ENCODE measurements at regions not wholly inside any gene's neighbourhood (a gene's known extent, or its start where the extent isn't known, plus 50 kb on each side); places are given as distances from the start of the nearest gene placed in this dataset.
"Not testable (repeated sequence)": the region's sequence is repeated elsewhere in the genome, so short reads cannot be mapped to it uniquely, and the experiment has no call there.

- FAIRE-seq (no peak), DNase-seq (ENCODE audit: insufficient read length) (no peak)
- no peak for TF ChIP-seq POLR2A (IDR thresholded peaks at IDR 0.05; ENCODE audit: low read depth, low read length)
- TF ChIP-seq TAF1 (IDR thresholded peaks at IDR 0.05; ENCODE audit: borderline replicate concordance, low read depth, low read length) = no peak
- no peak for TF ChIP-seq POLR2AphosphoS5 (IDR thresholded peaks at IDR 0.05; ENCODE audit: low read depth, low read length)
Observed at GRCh38 chr4:20172070-20172760, 79.5 kb upstream of the SLIT2 start.

GRCh38 chr4:20166544-20166943, 85.2 kb upstream of the SLIT2 start:
- no peak for DNase-seq (ENCODE audit: insufficient read length)
- TF ChIP-seq POLR2AphosphoS5 (IDR thresholded peaks at IDR 0.05; ENCODE audit: low read depth, low read length) = no peak
- no peak for TF ChIP-seq POLR2A (IDR thresholded peaks at IDR 0.05; ENCODE audit: low read depth, low read length)
- TF ChIP-seq TAF1 (IDR thresholded peaks at IDR 0.05; ENCODE audit: borderline replicate concordance, low read depth, low read length) = no peak
- no peak for FAIRE-seq

DNA sequence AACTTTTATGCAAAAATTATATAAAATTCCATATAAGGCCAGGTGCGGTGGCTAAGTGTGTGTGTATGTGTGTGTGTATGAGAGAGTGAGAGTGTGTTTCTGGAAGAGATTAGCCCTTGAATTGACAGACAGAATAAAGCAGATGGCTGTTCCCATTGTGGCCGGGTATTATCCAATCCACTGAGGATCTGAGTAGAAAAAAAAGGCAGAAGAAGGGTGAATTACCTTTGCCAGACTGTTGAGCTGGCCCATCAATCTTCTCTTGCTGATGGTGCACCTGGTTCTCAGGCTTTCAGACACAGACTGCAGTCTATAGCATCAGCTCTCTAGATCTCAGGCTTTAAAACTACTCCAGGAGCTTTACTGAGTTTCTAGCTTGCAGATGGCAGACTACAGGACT, 92.2 kb upstream of the SLIT2 start:
- TF ChIP-seq POLR2AphosphoS5 (IDR thresholded peaks at IDR 0.05; ENCODE audit: low read depth, low read length) = no peak
- no peak for TF ChIP-seq TAF1 (IDR thresholded peaks at IDR 0.05; ENCODE audit: borderline replicate concordance, low read depth, low read length)
- TF ChIP-seq POLR2A (IDR thresholded peaks at IDR 0.05; ENCODE audit: low read depth, low read length) = no peak
- DNase-seq (ENCODE audit: insufficient read length) (no peak), FAIRE-seq (no peak)

GRCh38 chr4:20158195-20158594, 93.5 kb upstream of the SLIT2 start:
- DNase-seq (ENCODE audit: insufficient read length) (no peak), FAIRE-seq (no peak)
- TF ChIP-seq POLR2AphosphoS5 (IDR thresholded peaks at IDR 0.05; ENCODE audit: low read depth, low read length) (no peak), TAF1 (IDR thresholded peaks at IDR 0.05; ENCODE audit: borderline replicate concordance, low read depth, low read length) (no peak), POLR2A (IDR thresholded peaks at IDR 0.05; ENCODE audit: low read depth, low read length) (no peak)

DNA sequence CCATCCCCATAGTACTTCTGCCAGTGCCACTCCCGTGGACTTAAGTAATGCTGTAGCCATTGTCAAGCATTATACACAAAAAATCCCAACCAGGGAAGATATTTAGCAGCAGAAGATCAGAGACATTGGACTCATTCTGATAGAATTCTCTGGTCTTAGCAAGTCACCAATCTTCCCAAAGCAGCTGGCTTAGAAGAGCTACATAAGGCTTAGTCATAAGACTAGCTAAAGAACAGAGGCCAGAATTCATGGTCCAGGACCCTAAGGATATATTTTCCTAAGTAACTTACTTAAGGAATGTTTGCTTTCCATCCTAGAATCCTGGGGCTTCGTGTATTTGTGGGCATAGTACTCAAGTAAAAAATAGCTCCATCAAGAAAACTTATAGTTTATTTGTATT, 100.3 kb upstream of the SLIT2 start:
- TF ChIP-seq TAF1 (IDR thresholded peaks at IDR 0.05; ENCODE audit: borderline replicate concordance, low read depth, low read length) (no peak), POLR2AphosphoS5 (IDR thresholded peaks at IDR 0.05; ENCODE audit: low read depth, low read length) (no peak), POLR2A (IDR thresholded peaks at IDR 0.05; ENCODE audit: low read depth, low read length) (no peak)
- FAIRE-seq = no peak
- no peak for DNase-seq (ENCODE audit: insufficient read length)

DNA sequence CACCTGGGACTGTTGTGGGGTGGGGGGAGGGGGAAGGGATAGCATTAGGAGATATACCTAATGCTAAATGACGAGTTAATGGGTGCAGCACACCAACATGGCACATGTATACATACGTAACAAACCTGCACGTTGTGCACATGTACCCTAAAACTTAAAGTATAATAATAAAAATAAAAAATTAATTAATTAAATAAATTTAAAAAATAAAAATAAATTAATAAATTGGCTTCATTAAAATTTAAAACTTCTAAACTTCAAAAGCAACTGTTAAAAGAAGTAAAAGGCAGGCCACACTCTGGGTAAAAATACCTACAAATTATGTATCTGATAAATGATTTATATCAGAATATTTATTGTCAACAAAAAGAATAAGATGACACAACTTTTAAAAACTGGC, 102.6 kb upstream of the SLIT2 start:
- not testable (repeated sequence) for FAIRE-seq

GRCh38 chr4:20137176-20137575, 114.5 kb upstream of the SLIT2 start:
- no peak for TF ChIP-seq POLR2A (IDR thresholded peaks at IDR 0.05; ENCODE audit: low read depth, low read length)
- TF ChIP-seq POLR2AphosphoS5 (IDR thresholded peaks at IDR 0.05; ENCODE audit: low read depth, low read length) = no peak
- no peak for TF ChIP-seq TAF1 (IDR thresholded peaks at IDR 0.05; ENCODE audit: borderline replicate concordance, low read depth, low read length)
- DNase-seq (ENCODE audit: insufficient read length) (no peak), FAIRE-seq (no peak)

More for the DNA sequence above, 102.6 kb upstream of the SLIT2 start:
- not testable (repeated sequence) for DNase-seq (ENCODE audit: insufficient read length)

DNA sequence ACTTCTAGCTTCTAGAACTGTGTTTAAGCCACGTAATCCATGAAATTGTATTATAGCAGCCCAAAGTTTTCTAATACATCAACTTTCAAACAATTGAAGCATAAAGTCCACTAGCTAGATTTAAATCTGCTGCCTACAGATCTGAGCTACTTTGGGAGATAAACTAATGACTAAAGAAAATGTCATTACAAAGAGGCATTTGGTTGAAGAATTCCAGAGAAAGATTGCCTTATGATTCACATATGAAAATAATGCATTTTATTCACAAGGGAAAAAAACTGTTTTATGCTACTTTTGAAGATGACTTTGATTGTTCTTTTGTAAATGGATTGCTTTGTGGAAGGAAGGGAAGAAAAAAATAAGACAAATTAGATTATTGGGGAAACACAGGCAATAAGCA, 124.1 kb upstream of the SLIT2 start:
- TF ChIP-seq POLR2A (IDR thresholded peaks at IDR 0.05; ENCODE audit: low read depth, low read length) (no peak), POLR2AphosphoS5 (IDR thresholded peaks at IDR 0.05; ENCODE audit: low read depth, low read length) (no peak), TAF1 (IDR thresholded peaks at IDR 0.05; ENCODE audit: borderline replicate concordance, low read depth, low read length) (no peak)
- FAIRE-seq = no peak
- no peak for DNase-seq (ENCODE audit: insufficient read length)

- DNase-seq (ENCODE audit: insufficient read length) (no peak), FAIRE-seq (no peak)
Observed at GRCh38 chr4:20126906-20127305, 124.8 kb upstream of the SLIT2 start.

DNA sequence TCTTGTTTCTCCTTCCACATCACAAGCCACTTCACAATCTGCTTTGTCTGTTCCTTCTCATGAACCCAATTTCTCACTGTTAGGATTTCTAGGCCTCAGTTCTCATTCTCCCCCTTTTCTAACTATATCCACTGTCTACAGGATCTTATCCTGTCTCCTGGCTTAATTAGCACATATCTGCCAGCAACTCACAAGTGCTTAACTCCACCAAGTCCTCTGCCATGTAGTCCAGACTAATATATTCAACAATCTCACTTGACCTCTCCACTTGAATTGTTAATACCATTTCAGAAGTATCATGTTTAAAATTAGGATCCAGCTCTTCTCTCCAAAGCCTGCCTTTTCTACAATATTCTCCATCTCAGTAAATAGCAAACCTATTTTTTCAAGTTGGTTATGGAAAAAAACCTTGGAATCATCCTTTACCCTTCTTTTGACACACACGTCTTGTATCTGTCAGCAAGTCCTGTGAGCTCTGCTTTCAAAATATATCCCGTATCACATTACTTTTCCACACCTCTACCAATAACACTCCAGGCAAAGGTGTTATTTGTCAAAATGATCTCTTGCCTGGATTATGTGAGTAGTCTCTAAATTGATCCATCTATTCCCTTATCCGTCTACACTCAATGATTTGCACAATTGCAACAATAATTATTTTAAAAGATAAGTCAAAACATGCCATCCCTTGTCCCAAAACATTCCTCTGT, 127.2 kb upstream of the SLIT2 start:
- no peak for TF ChIP-seq POLR2A (IDR thresholded peaks at IDR 0.05; ENCODE audit: low read depth, low read length)
- TF ChIP-seq POLR2AphosphoS5 (IDR thresholded peaks at IDR 0.05; ENCODE audit: low read depth, low read length) = no peak
- no peak for TF ChIP-seq TAF1 (IDR thresholded peaks at IDR 0.05; ENCODE audit: borderline replicate concordance, low read depth, low read length)
- FAIRE-seq (no peak), DNase-seq (ENCODE audit: insufficient read length) (no peak)

More at GRCh38 chr4:20126906-20127305, 124.8 kb upstream of the SLIT2 start:
- no peak for TF ChIP-seq POLR2AphosphoS5 (IDR thresholded peaks at IDR 0.05; ENCODE audit: low read depth, low read length)
- TF ChIP-seq TAF1 (IDR thresholded peaks at IDR 0.05; ENCODE audit: borderline replicate concordance, low read depth, low read length) = no peak
- no peak for TF ChIP-seq POLR2A (IDR thresholded peaks at IDR 0.05; ENCODE audit: low read depth, low read length)

- FAIRE-seq = no peak
- no peak for DNase-seq (ENCODE audit: insufficient read length)
- no peak for TF ChIP-seq TAF1 (IDR thresholded peaks at IDR 0.05; ENCODE audit: borderline replicate concordance, low read depth, low read length)
- TF ChIP-seq POLR2A (IDR thresholded peaks at IDR 0.05; ENCODE audit: low read depth, low read length) = no peak
- TF ChIP-seq POLR2AphosphoS5 (IDR thresholded peaks at IDR 0.05; ENCODE audit: low read depth, low read length) = no peak
Observed at GRCh38 chr4:20122198-20122988, 129.3 kb upstream of the SLIT2 start.
